Endodermal cell (in vitro differentiated cells): ENCODE measurements at regions not wholly inside any gene's neighbourhood (a gene's known extent, or its start where the extent isn't known, plus 50 kb on each side); places are given as distances from the start of the nearest gene placed in this dataset.

Experiments
- DNase-seq: peaks from one replicate; pipeline ENCODE4 v3.0.0-alpha.2; 2017
- H3K27ac ChIP-seq: 2 replicates; pipeline ENCODE4 v1.5.1; 2013; ENCODE audit warnings: mild to moderate bottlenecking, low read depth, low read length, moderate library complexity
- H3K27me3 ChIP-seq: 2 replicates; pipeline ENCODE4 v1.6.1; 2013; ENCODE audit warnings: mild to moderate bottlenecking, low read length, moderate library complexity; ENCODE audit not compliant: insufficient read depth, control insufficient read depth, poor library complexity, severe bottlenecking
- H3K36me3 ChIP-seq: 2 replicates; pipeline ENCODE4 v1.7.0; 2013; ENCODE audit warnings: mild to moderate bottlenecking, low read length, moderate library complexity; ENCODE audit not compliant: control insufficient read depth, insufficient read depth
- H3K4me1 ChIP-seq: one replicate; pipeline ENCODE4 v1.7.0; 2013; ENCODE audit warnings: low read length; ENCODE audit not compliant: control insufficient read depth, insufficient read depth
- H3K4me3 ChIP-seq: 2 replicates; pipeline ENCODE4 v1.5.1; 2013; ENCODE audit warnings: mild to moderate bottlenecking, low read length, moderate library complexity
- H3K9ac ChIP-seq: 2 replicates; pipeline ENCODE4 v1.6.1; 2013; ENCODE audit warnings: mild to moderate bottlenecking, low read length, moderate library complexity; ENCODE audit not compliant: poor library complexity, severe bottlenecking; ENCODE audit errors: extremely low read depth
- H3K9me3 ChIP-seq: 2 replicates; pipeline ENCODE4 v1.6.1; 2013; ENCODE audit warnings: mild to moderate bottlenecking, low read length, moderate library complexity; ENCODE audit not compliant: control insufficient read depth
- H3K27ac Mint-ChIP-seq: 2 replicates; pipeline ENCODE4 v1.8.0; 2020; ENCODE audit warnings: mixed read lengths
- H3K27me3 Mint-ChIP-seq: 2 replicates; pipeline ENCODE4 v1.8.0; 2021; ENCODE audit warnings: mild to moderate bottlenecking, mixed read lengths; ENCODE audit not compliant: insufficient read depth
- H3K36me3 Mint-ChIP-seq: 2 replicates; pipeline ENCODE4 v1.8.0; 2020; ENCODE audit warnings: low read depth, mixed read lengths
- H3K4me1 Mint-ChIP-seq: 2 replicates; pipeline ENCODE4 v1.8.0; 2020; ENCODE audit warnings: mixed read lengths
- H3K4me3 Mint-ChIP-seq: 2 replicates; pipeline ENCODE4 v1.8.0; 2020; ENCODE audit warnings: mild to moderate bottlenecking, moderate library complexity, mixed read lengths
- H3K9me3 Mint-ChIP-seq: 2 replicates; pipeline ENCODE4 v1.8.0; 2020; ENCODE audit warnings: mild to moderate bottlenecking, mixed read lengths
- WGBS, 2 experiments: methylation state at CpG; one replicate each; pipeline versions ENCODE4 v1.1.5 to v1.1.7; 2013; ENCODE audit warnings: missing lambda C conversion rate in 2 of 2, mixed read lengths in 1 of 2; ENCODE audit not compliant: insufficient coverage in 1 of 2, insufficient read length in 1 of 2; 5-methylcytosine and 5-hydroxymethylcytosine counted together
- TF ChIP-seq, protein P1 (sequence below): fragments of 200-600 bp; sonication (generic); conservative IDR thresholded peaks from 2 replicates; pipeline ENCODE4 v1.5.0; 2021; ENCODE audit warnings: antibody characterized with exemption, mild to moderate bottlenecking

DNA sequence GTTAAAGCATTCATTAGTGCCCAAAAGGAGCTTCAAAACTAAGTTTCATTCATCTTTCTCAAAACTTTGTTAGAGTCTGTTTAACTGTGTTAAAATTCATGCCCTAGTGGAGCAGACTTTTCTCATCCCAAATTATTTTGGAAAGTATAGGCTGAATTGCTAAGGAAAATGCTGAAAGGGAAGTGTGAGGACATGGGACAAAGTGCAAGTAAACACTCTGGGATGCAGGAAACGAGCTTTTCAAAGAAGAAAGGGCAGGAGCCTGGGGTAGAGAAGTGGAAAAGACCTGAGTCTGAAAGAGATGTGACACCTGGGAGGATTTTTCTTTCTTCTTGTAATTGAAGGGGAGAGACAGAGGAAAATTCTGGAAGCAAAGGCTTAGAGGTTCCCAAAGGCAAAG lies 93.1 kb upstream of the ANKRD1 start:
- Mint-ChIP-seq H3K27ac (no peak overlapping the region), H3K36me3 (no peaks in the 10 kb centered on the region), H3K4me1 (peaks cover 9% of the 10 kb centered on the region), H3K4me3 (no peak overlapping the region), H3K9me3 (no peaks in the 10 kb centered on the region), H3K27me3 (peaks cover 12% of the 10 kb centered on the region)
- Histone ChIP-seq H3K4me3 (no peak overlapping the region), H3K27ac (no peak overlapping the region), H3K4me1 (no peaks in the 10 kb centered on the region), H3K9ac (no peak overlapping the region), H3K27me3 (no peaks in the 10 kb centered on the region), H3K9me3 (no peaks in the 10 kb centered on the region), H3K36me3 (no peaks in the 10 kb centered on the region)
- TF ChIP-seq, protein P1, sequence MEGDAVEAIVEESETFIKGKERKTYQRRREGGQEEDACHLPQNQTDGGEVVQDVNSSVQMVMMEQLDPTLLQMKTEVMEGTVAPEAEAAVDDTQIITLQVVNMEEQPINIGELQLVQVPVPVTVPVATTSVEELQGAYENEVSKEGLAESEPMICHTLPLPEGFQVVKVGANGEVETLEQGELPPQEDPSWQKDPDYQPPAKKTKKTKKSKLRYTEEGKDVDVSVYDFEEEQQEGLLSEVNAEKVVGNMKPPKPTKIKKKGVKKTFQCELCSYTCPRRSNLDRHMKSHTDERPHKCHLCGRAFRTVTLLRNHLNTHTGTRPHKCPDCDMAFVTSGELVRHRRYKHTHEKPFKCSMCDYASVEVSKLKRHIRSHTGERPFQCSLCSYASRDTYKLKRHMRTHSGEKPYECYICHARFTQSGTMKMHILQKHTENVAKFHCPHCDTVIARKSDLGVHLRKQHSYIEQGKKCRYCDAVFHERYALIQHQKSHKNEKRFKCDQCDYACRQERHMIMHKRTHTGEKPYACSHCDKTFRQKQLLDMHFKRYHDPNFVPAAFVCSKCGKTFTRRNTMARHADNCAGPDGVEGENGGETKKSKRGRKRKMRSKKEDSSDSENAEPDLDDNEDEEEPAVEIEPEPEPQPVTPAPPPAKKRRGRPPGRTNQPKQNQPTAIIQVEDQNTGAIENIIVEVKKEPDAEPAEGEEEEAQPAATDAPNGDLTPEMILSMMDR, result no peak
- WGBS, 2 experiments, result 70 to 71% methylated on average over 1 of the region's 1 CpG
- no peak for DNase-seq

DNA sequence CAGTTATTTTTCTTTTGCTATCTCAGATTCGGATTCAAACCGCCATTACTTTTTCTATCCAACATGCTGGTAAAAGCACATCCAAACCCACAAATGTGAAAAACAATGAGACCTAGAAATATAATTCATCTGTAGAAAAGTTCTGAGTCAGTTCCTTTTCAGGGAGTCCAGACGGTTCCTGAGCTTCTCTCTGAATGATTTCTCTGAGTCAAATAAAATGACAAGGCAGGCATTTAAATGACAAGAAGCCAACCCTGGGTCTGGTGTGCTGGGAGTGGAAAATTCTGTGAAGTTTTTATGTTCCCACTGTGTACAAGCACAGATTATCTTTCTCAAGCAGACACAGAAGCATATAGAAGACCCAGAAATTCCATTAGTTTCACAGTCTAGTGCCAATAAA lies 96.3 kb upstream of the ANKRD1 start:
- Mint-ChIP-seq H3K4me3 (no peak overlapping the region), H3K27me3 (peaks cover 14% of the 10 kb centered on the region), H3K27ac (no peak overlapping the region), H3K9me3 (no peaks in the 10 kb centered on the region), H3K4me1 (peaks cover 9% of the 10 kb centered on the region), H3K36me3 (no peaks in the 10 kb centered on the region)
- Histone ChIP-seq H3K36me3 (no peaks in the 10 kb centered on the region), H3K27ac (no peak overlapping the region), H3K27me3 (peaks cover 6% of the 10 kb centered on the region), H3K4me3 (no peak overlapping the region), H3K9me3 (no peaks in the 10 kb centered on the region), H3K4me1 (no peaks in the 10 kb centered on the region), H3K9ac (no peak overlapping the region)
- WGBS, 2 experiments, result 93 to 97% methylated on average over 3 of the region's 3 CpGs
- TF ChIP-seq, protein P1, result no peak
- no peak for DNase-seq

DNA sequence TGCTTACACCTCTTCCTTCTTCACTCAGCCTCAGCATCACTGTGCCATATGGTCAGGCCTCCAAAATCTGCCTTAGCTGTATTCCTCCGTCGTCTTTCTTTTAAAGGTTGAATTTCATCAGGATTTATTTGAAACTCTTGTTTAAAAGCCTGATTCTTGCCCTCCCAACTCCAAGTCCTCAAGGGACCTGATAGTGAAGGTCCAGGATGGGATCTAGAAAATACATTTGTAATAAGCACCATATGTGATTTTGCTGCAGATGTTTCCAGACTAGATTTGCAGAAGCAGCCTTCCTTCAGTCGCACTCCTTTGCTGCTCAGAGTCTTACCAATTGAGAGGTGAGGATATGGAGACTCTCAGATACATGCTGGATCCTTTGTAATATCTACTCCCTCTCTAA lies 101.0 kb upstream of the ANKRD1 start:
- H3K9ac ChIP-seq, result no peak overlapping the region
- Mint-ChIP-seq H3K4me1 (no peaks in the 10 kb centered on the region), H3K27ac (no peak overlapping the region), H3K4me3 (no peak overlapping the region), H3K36me3 (no peaks in the 10 kb centered on the region), H3K9me3 (no peaks in the 10 kb centered on the region), H3K27me3 (peaks cover 32% of the 10 kb centered on the region)
- H3K27ac ChIP-seq, result no peak overlapping the region
- H3K36me3 ChIP-seq, result no peaks in the 10 kb centered on the region
- H3K4me1 ChIP-seq, result no peaks in the 10 kb centered on the region
- 94 to 100% methylated on average over 2 to 3 of the region's 3 CpGs for WGBS, 2 experiments
- peaks cover 6% of the 10 kb centered on the region for H3K27me3 ChIP-seq
- H3K4me3 ChIP-seq, result no peak overlapping the region
- TF ChIP-seq, protein P1, result no peak
- no peaks in the 10 kb centered on the region for H3K9me3 ChIP-seq
- DNase-seq, result no peak
